ENCODE measurements at regions not wholly inside any gene's neighbourhood (a gene's known extent, or its start where the extent isn't known, plus 50 kb on each side); places are given as distances from the start of the nearest gene placed in this dataset.

- no peak overlapping the region for H3K4me3 Mint-ChIP-seq
Measured at GRCh38 chr6:84549917-84550316, 214.5 kb downstream of the TBX18 start.

GRCh38 chr6:84547341-84547801 lies 217.0 kb downstream of the TBX18 start:
- no peak overlapping the region for H3K4me3 Mint-ChIP-seq
- Histone ChIP-seq H3K9me3 (ENCODE audit: control insufficient read depth, low read length) (no peaks in the 10 kb centered on the region), H3K27me3 (ENCODE audit: control insufficient read depth, insufficient read depth, low read length, poor library complexity, severe bottlenecking) (no peaks in the 10 kb centered on the region), H3K36me3 (ENCODE audit: control insufficient read depth, insufficient read depth, low read length) (no peaks in the 10 kb centered on the region), H3K27ac (ENCODE audit: low read depth, low read length) (no peak overlapping the region), H3K4me1 (ENCODE audit: control insufficient read depth, insufficient read depth, low read length) (no peaks in the 10 kb centered on the region), H3K4me3 (ENCODE audit: low read length) (no peak overlapping the region), H3K9ac (ENCODE audit: extremely low read depth, low read length, poor library complexity, severe bottlenecking) (no peak overlapping the region)
- H3K27me3 Mint-ChIP-seq (ENCODE audit: insufficient read depth), result no peaks in the 10 kb centered on the region
- H3K4me1 Mint-ChIP-seq, result peaks cover 14% of the 10 kb centered on the region
- no peak for TF ChIP-seq CTCF (conservative IDR thresholded peaks at IDR 0.05)
- H3K36me3 Mint-ChIP-seq (ENCODE audit: low read depth), result peaks cover 14% of the 10 kb centered on the region
- WGBS, 2 experiments (ENCODE audit: insufficient coverage in 1 of 2, insufficient read length in 1 of 2), result 89 to 92% methylated on average over 2 to 5 of the region's 5 CpGs
- H3K9me3 Mint-ChIP-seq, result peaks cover 28% of the 10 kb centered on the region
- no peak for DNase-seq
- H3K27ac Mint-ChIP-seq, result no peak overlapping the region

More at GRCh38 chr6:84549917-84550316, 214.5 kb downstream of the TBX18 start:
- H3K36me3 ChIP-seq (ENCODE audit: control insufficient read depth, insufficient read depth, low read length), result no peaks in the 10 kb centered on the region
- H3K27me3 ChIP-seq (ENCODE audit: control insufficient read depth, insufficient read depth, low read length, poor library complexity, severe bottlenecking), result no peaks in the 10 kb centered on the region
- H3K4me3 ChIP-seq (ENCODE audit: low read length), result no peak overlapping the region
- no peak overlapping the region for H3K9ac ChIP-seq (ENCODE audit: extremely low read depth, low read length, poor library complexity, severe bottlenecking)
- no peak overlapping the region for H3K27ac ChIP-seq (ENCODE audit: low read depth, low read length)
- Mint-ChIP-seq H3K9me3 (peaks cover 7% of the 10 kb centered on the region), H3K4me1 (peaks cover 14% of the 10 kb centered on the region), H3K27ac (no peak overlapping the region), H3K36me3 (ENCODE audit: low read depth) (no peaks in the 10 kb centered on the region), H3K27me3 (ENCODE audit: insufficient read depth) (no peaks in the 10 kb centered on the region)
- H3K4me1 ChIP-seq (ENCODE audit: control insufficient read depth, insufficient read depth, low read length), result no peaks in the 10 kb centered on the region
- H3K9me3 ChIP-seq (ENCODE audit: control insufficient read depth, low read length), result no peaks in the 10 kb centered on the region
- peak; percentile 80 for DNase-seq
- TF ChIP-seq CTCF (conservative IDR thresholded peaks at IDR 0.05), result peak; percentile 81
- 90% methylated on average over 2 of the region's 4 CpGs; no CpG with 5 or more reads in 1 of the 2 experiments for WGBS, 2 experiments (ENCODE audit: insufficient coverage in 1 of 2, insufficient read length in 1 of 2)

GRCh38 chr6:84546427-84546914 lies 217.9 kb downstream of the TBX18 start:
- Histone ChIP-seq H3K9me3 (ENCODE audit: control insufficient read depth, low read length) (no peaks in the 10 kb centered on the region), H3K9ac (ENCODE audit: extremely low read depth, low read length, poor library complexity, severe bottlenecking) (no peak overlapping the region), H3K27ac (ENCODE audit: low read depth, low read length) (no peak overlapping the region), H3K36me3 (ENCODE audit: control insufficient read depth, insufficient read depth, low read length) (no peaks in the 10 kb centered on the region), H3K4me1 (ENCODE audit: control insufficient read depth, insufficient read depth, low read length) (no peaks in the 10 kb centered on the region), H3K4me3 (ENCODE audit: low read length) (no peak overlapping the region), H3K27me3 (ENCODE audit: control insufficient read depth, insufficient read depth, low read length, poor library complexity, severe bottlenecking) (no peaks in the 10 kb centered on the region)
- TF ChIP-seq CTCF (conservative IDR thresholded peaks at IDR 0.05), result no peak
- Mint-ChIP-seq H3K4me1 (peaks cover 14% of the 10 kb centered on the region), H3K4me3 (no peak overlapping the region), H3K27me3 (ENCODE audit: insufficient read depth) (peaks cover under 1% of the 10 kb centered on the region), H3K36me3 (ENCODE audit: low read depth) (peaks cover 20% of the 10 kb centered on the region), H3K9me3 (peaks cover 34% of the 10 kb centered on the region), H3K27ac (no peak overlapping the region)
- DNase-seq, result no peak
- WGBS, 2 experiments (ENCODE audit: insufficient coverage in 1 of 2, insufficient read length in 1 of 2), result 86% methylated on average over 9 of the region's 9 CpGs
